ENCODE measurements at regions not wholly inside any gene's neighbourhood (a gene's known extent, or its start where the extent isn't known, plus 50 kb on each side); places are given as distances from the start of the nearest gene placed in this dataset.
A peak's percentile ranks its signal among the peaks of the same experiment; 100 is the strongest.

DNA sequence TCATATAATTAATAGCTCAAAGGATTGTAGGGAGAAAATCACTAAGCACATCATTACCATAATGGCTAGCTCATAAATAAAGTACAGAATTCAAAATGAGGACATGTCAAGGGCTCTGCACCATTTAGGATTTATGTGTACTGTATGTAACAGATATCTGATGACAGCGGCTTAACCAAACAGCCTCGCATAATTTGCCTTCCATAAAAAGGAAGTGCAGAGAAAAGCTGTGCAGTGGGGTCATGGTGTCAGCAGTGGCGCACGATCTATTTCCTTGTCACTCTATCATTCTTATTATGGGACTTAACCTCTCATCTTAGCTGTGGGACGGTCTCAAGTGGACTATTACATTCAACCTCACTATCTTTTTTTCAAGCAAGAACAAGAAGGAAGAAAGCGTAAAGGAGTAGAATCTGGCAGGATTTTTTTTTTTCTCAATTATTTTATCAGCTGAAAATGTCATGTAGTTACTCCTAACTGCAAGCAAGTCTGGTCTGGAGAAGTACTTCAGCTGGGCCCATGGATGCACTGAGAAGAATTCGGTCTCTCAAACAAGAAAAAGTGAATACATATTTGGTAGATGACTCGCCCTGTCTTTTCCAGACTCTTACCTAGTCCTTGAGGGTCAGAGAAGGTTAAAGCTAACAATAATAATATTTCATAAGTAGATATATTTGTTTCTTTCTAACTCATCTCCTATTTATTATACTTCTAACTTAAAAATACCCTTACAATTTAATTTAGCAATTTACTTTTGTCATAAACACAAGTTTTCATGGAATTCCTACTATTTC lies 94.6 kb downstream of the COX18 start:
- no peak overlapping the region for H3K4me3 ChIP-seq
- no peaks in the 10 kb centered on the region for H3K27me3 ChIP-seq
- H3K4me1 ChIP-seq: peaks cover 4 to 23% of the 10 kb centered on the region in 2 donors
- no peaks in the 10 kb centered on the region for H3K36me3 ChIP-seq
- H3K9me3 ChIP-seq: no peaks in the 10 kb centered on the region
- TF ChIP-seq, protein P1, sequence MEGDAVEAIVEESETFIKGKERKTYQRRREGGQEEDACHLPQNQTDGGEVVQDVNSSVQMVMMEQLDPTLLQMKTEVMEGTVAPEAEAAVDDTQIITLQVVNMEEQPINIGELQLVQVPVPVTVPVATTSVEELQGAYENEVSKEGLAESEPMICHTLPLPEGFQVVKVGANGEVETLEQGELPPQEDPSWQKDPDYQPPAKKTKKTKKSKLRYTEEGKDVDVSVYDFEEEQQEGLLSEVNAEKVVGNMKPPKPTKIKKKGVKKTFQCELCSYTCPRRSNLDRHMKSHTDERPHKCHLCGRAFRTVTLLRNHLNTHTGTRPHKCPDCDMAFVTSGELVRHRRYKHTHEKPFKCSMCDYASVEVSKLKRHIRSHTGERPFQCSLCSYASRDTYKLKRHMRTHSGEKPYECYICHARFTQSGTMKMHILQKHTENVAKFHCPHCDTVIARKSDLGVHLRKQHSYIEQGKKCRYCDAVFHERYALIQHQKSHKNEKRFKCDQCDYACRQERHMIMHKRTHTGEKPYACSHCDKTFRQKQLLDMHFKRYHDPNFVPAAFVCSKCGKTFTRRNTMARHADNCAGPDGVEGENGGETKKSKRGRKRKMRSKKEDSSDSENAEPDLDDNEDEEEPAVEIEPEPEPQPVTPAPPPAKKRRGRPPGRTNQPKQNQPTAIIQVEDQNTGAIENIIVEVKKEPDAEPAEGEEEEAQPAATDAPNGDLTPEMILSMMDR (IDR thresholded peaks at IDR 0.05): no peak
- peak overlapping the region; percentile 53 to 73 for H3K27ac ChIP-seq
- intact Hi-C loops (cut with DNase I): loop anchor here (5.0 kb wide), 1 partner anchor 78 kb away; no protein-coding TSS in a partner anchor
- DNase-seq (ENCODE audit: low spot score in 2 of 2): no peak

DNA sequence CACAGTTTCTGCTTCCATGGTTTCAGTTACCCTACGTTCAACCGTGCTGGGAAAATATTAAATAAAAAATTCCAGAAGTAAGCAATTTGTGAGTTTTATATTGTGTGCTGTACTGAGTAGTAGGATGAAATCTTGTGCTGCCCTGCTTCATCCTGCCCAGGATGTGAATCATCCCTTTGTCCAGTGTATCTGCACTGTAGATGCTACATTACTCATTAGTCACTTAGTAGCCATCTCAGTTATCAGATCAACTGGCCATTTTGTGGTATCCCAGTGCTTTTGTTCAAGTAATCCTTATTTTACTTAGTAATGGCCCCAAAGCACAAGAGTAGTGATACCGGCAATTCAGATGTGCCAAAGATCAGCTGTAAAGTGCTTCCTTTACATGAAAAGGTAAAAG lies 97.9 kb downstream of the COX18 start:
- intact Hi-C loops (cut with DNase I): loop anchor here (5.0 kb wide), 1 partner anchor 74 kb away; no protein-coding TSS in a partner anchor
- no peaks in the 10 kb centered on the region for H3K27me3 ChIP-seq
- no peaks in the 10 kb centered on the region for H3K36me3 ChIP-seq
- TF ChIP-seq, protein P1 (IDR thresholded peaks at IDR 0.05): no peak
- H3K4me1 ChIP-seq: peaks cover 7 to 27% of the 10 kb centered on the region in 2 donors
- H3K4me3 ChIP-seq: no peak overlapping the region
- no peak for DNase-seq (ENCODE audit: low spot score in 2 of 2)
- H3K9me3 ChIP-seq: no peaks in the 10 kb centered on the region
- no peak overlapping the region for H3K27ac ChIP-seq

DNA sequence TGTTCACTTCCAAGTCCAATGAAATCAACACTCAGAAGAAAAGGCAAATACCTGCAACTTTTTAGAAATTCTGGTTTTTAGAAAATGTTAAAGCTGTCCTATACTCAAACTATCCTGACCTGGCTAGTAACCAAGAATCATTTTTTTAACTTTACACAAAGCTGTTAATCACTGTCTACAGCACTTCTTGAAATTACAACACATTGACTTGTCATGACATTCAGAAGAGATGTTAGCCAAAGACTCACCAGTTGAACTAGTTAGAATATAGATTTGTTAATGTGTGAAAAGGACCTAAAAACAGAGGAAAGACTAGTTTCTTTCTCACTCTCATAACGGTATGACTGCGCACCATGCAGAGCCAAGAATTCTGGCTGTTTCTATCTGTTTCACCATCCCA lies 98.8 kb downstream of the COX18 start:
- DNase-seq (ENCODE audit: low spot score in 2 of 2): no peak
- no peaks in the 10 kb centered on the region for H3K36me3 ChIP-seq
- H3K9me3 ChIP-seq: no peaks in the 10 kb centered on the region
- H3K27me3 ChIP-seq: no peaks in the 10 kb centered on the region
- H3K27ac ChIP-seq: peak overlapping the region; percentile 64 to 81
- peaks cover 7 to 27% of the 10 kb centered on the region in 2 donors for H3K4me1 ChIP-seq
- no peak overlapping the region for H3K4me3 ChIP-seq
- TF ChIP-seq, protein P1 (IDR thresholded peaks at IDR 0.05): no peak
- intact Hi-C loops (cut with DNase I): loop anchor here (5.0 kb wide), 1 partner anchor 73 kb away; no protein-coding TSS in a partner anchor

DNA sequence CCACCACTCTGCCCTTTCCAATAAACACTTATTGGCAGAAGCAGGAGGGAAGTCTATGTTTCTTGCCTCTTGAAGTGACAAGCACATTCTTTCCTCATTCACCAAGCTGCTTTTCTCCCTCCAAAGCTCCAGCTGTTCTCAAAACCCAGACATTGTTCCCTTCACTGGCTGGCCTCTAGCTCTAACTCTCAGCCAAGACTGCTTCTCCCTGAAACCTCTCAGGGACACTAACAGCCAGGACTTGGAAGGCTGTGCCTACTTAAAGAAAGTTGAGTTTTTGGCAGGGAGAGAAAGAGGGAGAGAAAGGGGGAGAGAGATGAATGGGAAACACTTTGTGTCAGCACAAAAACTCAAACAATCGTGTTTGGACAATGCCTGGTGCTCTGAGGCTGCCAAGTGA lies 99.5 kb downstream of the COX18 start:
- TF ChIP-seq, protein P1 (IDR thresholded peaks at IDR 0.05): no peak
- Histone ChIP-seq H3K9me3 (no peaks in the 10 kb centered on the region), H3K4me1 (peaks cover 6 to 27% of the 10 kb centered on the region in 2 donors), H3K36me3 (no peaks in the 10 kb centered on the region), H3K4me3 (no peak overlapping the region), H3K27ac (peak overlapping the region; percentile 64 to 81), H3K27me3 (no peaks in the 10 kb centered on the region)
- DNase-seq (ENCODE audit: low spot score in 2 of 2): peak in 1 of 2 donors; percentile 70
- intact Hi-C loops (cut with DNase I): loop anchor here (5.0 kb wide), 1 partner anchor 73 kb away; no protein-coding TSS in a partner anchor

DNA sequence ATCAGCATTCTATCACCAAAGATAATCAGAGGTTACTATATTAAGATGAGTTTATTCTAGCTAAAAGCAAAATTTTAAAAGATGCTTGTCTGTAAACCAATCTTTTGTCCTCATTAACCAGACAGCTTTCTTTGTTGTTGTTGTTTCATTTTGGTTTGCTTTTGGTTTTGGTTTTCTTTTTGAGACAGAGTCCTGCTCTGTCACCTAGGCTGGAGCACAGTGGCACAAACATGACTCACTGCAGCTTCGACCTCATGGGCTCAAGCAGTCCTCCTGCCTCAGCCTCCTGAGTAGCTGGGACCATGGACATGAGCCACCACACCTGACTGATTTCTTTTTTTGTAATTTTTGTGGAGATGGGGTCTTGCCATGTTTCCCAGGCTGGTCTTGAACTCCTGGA lies 102.9 kb downstream of the COX18 start:
- TF ChIP-seq, protein P1 (IDR thresholded peaks at IDR 0.05): no peak
- H3K36me3 ChIP-seq: no peaks in the 10 kb centered on the region
- no peak for DNase-seq (ENCODE audit: low spot score in 2 of 2)
- intact Hi-C loops (cut with DNase I): no loop called here
- H3K27ac ChIP-seq: peak overlapping the region; percentile 64 to 81
- H3K4me3 ChIP-seq: no peak overlapping the region
- no peaks in the 10 kb centered on the region for H3K9me3 ChIP-seq
- H3K4me1 ChIP-seq: peaks cover 3 to 21% of the 10 kb centered on the region in 2 donors
- no peaks in the 10 kb centered on the region for H3K27me3 ChIP-seq

Data from ascending aorta (tissue), 2 donors.